CD4-positive, alpha-beta T cell (primary cell): ENCODE measurements at regions not wholly inside any gene's neighbourhood (a gene's known extent, or its start where the extent isn't known, plus 50 kb on each side); places are given as distances from the start of the nearest gene placed in this dataset.

ENCODE experiments used
- ATAC-seq: fragments of 200-7000 bp; cut with Tn5 transposase; one replicate; pipeline ENCODE4 v1.10.0; 2022; ENCODE audit warnings: mild to moderate bottlenecking; ENCODE audit not compliant: poor library complexity
- CTCF ChIA-PET: fragments of 350-600 bp; sonication (Branson Sonifier 250); formaldehyde crosslinking; loops from one replicate; lab custom pipeline; 2021; ENCODE audit warnings: antibody characterized with exemption, inconsistent platforms; lab: Charles Lee
- POLR2A ChIA-PET: fragments of 350-600 bp; sonication (Branson Sonifier 250); formaldehyde crosslinking; loops from one replicate; lab custom pipeline; 2021; ENCODE audit warnings: antibody characterized with exemption, inconsistent platforms; lab: Charles Lee
- DNase-seq, 14 experiments: peaks; one replicate each; pipeline ENCODE4 v3.0.0-alpha.2; 2013 to 2020; ENCODE audit warnings: mixed read lengths in 2 of 14
- H3K27ac ChIP-seq, 2 donors: one replicate each; pipeline versions ENCODE4 v1.5.1 to v1.7.0; 2013; ENCODE audit warnings: low read length in 2 of 2, low read depth in 1 of 2, mild to moderate bottlenecking in 1 of 2
- H3K27me3 ChIP-seq, 2 experiments: 1 replicate in 1 of 2; 2 replicates in 1 of 2; pipeline versions ENCODE4 v1.6.1 to v1.7.0; 2013; ENCODE audit warnings: low read length in 2 of 2, control low read depth in 1 of 2, mild to moderate bottlenecking in 1 of 2, moderate library complexity in 1 of 2; ENCODE audit not compliant: insufficient read depth in 2 of 2, control insufficient read depth in 1 of 2
- H3K36me3 ChIP-seq: one replicate; pipeline ENCODE4 v1.6.1; 2013; ENCODE audit warnings: low read length, control low read depth; ENCODE audit not compliant: insufficient read depth
- H3K4me1 ChIP-seq: one replicate; pipeline ENCODE4 v1.6.1; 2013; ENCODE audit warnings: low read length, control low read depth; ENCODE audit not compliant: insufficient read depth
- H3K4me3 ChIP-seq: one replicate; pipeline ENCODE4 v1.5.1; 2013; ENCODE audit warnings: mild to moderate bottlenecking, low read length, moderate library complexity
- H3K9me3 ChIP-seq, 2 experiments: 1 replicate in 1 of 2; 2 replicates in 1 of 2; pipeline versions ENCODE4 v1.6.1 to v1.7.0; 2013; ENCODE audit warnings: low read length in 2 of 2, mild to moderate bottlenecking in 2 of 2, control low read depth in 1 of 2, moderate library complexity in 1 of 2; ENCODE audit not compliant: control insufficient read depth in 1 of 2, insufficient read depth in 1 of 2
- H3K27ac Mint-ChIP-seq: one replicate; pipeline ENCODE4 v1.8.0; 2020; ENCODE audit warnings: mixed read lengths
- H3K27me3 Mint-ChIP-seq: one replicate; pipeline ENCODE4 v1.8.0; 2021; ENCODE audit warnings: mixed read lengths
- H3K36me3 Mint-ChIP-seq: one replicate; pipeline ENCODE4 v1.8.0; 2021; ENCODE audit warnings: low read depth, mixed read lengths
- H3K4me1 Mint-ChIP-seq: one replicate; pipeline ENCODE4 v1.8.0; 2021; ENCODE audit warnings: low read depth, mixed read lengths
- H3K4me3 Mint-ChIP-seq: one replicate; pipeline ENCODE4 v1.8.0; 2020; ENCODE audit warnings: mild to moderate bottlenecking, mixed read lengths
- H3K9me3 Mint-ChIP-seq: one replicate; pipeline ENCODE4 v1.8.0; 2020; ENCODE audit warnings: mixed read lengths
- intact Hi-C, 2 experiments: fragments of 100-400 bp; cut with DNase I in 1 of 2; cut with micrococcal nuclease in 1 of 2; formaldehyde crosslinking; loops; one replicate each; pipeline versions ENCODE4 v1.15.1 to v1.9.0; 2023 to 2025; cut with DNase I, micrococcal nuclease
- TF ChIP-seq, protein P1 (sequence below): fragments of 200-600 bp; IDR thresholded peaks from one replicate; pipeline ENCODE4 v1.8.0; 2022; ENCODE audit warnings: antibody characterized with exemption, mild to moderate bottlenecking

DNA sequence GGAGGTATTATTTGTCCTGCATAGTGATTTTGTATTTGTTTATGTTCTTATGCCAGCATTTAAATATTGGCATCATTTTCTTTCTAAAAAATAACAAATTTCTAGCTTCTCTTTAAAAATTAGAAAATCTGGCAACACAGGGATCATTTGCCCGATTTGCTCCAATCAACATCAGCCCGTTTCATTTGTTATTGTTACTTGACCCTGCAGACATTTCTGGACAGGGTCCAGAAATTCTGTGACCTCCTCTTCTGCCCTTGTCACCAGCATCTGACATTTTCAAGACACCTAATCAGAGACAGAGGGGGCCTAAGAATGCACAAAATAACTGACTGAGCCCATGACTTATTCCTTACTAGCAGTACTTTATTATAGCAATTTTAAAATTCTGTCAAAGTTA is 253.3 kb downstream of the MREG start:
- H3K4me3 ChIP-seq: no peak overlapping the region
- ChIA-PET POLR2A (no interaction called here), CTCF (no interaction called here)
- peaks cover 8% of the 10 kb centered on the region for H3K27me3 Mint-ChIP-seq
- H3K4me1 Mint-ChIP-seq: no peaks in the 10 kb centered on the region
- no peaks in the 10 kb centered on the region for H3K4me1 ChIP-seq
- no peak overlapping the region for H3K27ac ChIP-seq
- DNase-seq: no peak
- no peaks in the 10 kb centered on the region for H3K36me3 ChIP-seq
- TF ChIP-seq, protein P1, sequence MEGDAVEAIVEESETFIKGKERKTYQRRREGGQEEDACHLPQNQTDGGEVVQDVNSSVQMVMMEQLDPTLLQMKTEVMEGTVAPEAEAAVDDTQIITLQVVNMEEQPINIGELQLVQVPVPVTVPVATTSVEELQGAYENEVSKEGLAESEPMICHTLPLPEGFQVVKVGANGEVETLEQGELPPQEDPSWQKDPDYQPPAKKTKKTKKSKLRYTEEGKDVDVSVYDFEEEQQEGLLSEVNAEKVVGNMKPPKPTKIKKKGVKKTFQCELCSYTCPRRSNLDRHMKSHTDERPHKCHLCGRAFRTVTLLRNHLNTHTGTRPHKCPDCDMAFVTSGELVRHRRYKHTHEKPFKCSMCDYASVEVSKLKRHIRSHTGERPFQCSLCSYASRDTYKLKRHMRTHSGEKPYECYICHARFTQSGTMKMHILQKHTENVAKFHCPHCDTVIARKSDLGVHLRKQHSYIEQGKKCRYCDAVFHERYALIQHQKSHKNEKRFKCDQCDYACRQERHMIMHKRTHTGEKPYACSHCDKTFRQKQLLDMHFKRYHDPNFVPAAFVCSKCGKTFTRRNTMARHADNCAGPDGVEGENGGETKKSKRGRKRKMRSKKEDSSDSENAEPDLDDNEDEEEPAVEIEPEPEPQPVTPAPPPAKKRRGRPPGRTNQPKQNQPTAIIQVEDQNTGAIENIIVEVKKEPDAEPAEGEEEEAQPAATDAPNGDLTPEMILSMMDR: no peak
- intact Hi-C loops: no loop called here
- no peak overlapping the region for H3K4me3 Mint-ChIP-seq
- no peaks in the 10 kb centered on the region for H3K9me3 Mint-ChIP-seq
- H3K27me3 ChIP-seq: peaks cover 0 to 2% of the 10 kb centered on the region in 2 experiments
- no peak overlapping the region for H3K27ac Mint-ChIP-seq
- peaks cover 0 to 2% of the 10 kb centered on the region in 2 experiments for H3K9me3 ChIP-seq
- ATAC-seq: no peak
- no peaks in the 10 kb centered on the region for H3K36me3 Mint-ChIP-seq

DNA sequence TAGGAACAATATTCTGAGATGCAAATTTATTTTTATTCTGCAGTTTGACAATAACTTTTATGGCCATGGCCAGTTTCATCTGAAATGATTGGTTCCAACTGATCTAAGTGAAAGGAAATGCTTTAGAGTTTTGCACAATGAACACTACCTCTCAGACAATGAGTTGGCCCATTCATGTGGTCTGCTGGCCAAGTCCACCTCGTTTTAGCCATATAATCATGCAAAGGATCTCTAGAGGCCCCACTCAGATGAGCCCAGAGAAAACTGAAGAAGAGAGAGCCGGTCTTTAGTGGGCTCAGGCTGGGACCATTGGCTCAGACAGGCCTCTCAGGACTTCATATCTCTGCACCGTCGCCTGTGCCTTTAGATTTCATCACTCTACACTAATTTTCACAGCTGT is 254.7 kb downstream of the MREG start:
- H3K27ac ChIP-seq: no peak overlapping the region
- DNase-seq: no peak
- H3K9me3 Mint-ChIP-seq: no peaks in the 10 kb centered on the region
- intact Hi-C loops: no loop called here
- ChIA-PET POLR2A (no interaction called here), CTCF (no interaction called here)
- H3K4me1 ChIP-seq: no peaks in the 10 kb centered on the region
- H3K36me3 ChIP-seq: no peaks in the 10 kb centered on the region
- H3K4me1 Mint-ChIP-seq: no peaks in the 10 kb centered on the region
- H3K36me3 Mint-ChIP-seq: no peaks in the 10 kb centered on the region
- TF ChIP-seq, protein P1: no peak
- no peak overlapping the region for H3K27ac Mint-ChIP-seq
- peaks cover 7% of the 10 kb centered on the region for H3K27me3 Mint-ChIP-seq
- peaks cover 0 to 2% of the 10 kb centered on the region in 2 experiments for H3K27me3 ChIP-seq
- no peak for ATAC-seq
- no peak overlapping the region for H3K4me3 Mint-ChIP-seq
- peaks cover 0 to 3% of the 10 kb centered on the region in 2 experiments for H3K9me3 ChIP-seq
- no peak overlapping the region for H3K4me3 ChIP-seq

DNA sequence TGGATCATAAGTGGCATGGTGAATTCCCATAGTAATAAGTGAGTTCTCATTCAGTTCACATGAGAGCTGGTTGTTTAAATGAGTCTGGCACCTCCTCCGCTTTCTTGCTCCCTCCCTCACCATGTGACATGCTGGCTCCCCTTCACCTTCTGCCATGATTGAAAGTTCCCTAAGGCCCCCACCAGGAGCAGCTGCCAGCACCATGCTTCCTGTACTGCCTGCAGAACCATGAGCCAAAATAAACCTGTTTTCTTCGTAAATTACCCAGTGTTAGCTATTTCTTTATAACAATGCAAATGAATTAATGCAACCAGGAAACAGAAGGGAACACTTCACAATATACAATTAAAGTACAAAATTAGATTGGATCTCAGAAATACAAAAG is 257.0 kb downstream of the MREG start:
- no peak overlapping the region for H3K27ac ChIP-seq
- no peak overlapping the region for H3K27ac Mint-ChIP-seq
- no peak overlapping the region for H3K4me3 Mint-ChIP-seq
- H3K36me3 Mint-ChIP-seq: no peaks in the 10 kb centered on the region
- H3K36me3 ChIP-seq: no peaks in the 10 kb centered on the region
- no peaks in the 10 kb centered on the region for H3K4me1 ChIP-seq
- no peaks in the 10 kb centered on the region for H3K9me3 Mint-ChIP-seq
- ATAC-seq (no peak), DNase-seq (no peak)
- CTCF ChIA-PET: no interaction called here
- H3K9me3 ChIP-seq: peaks cover 0 to 3% of the 10 kb centered on the region in 2 experiments
- TF ChIP-seq, protein P1: no peak
- POLR2A ChIA-PET: no interaction called here
- no peak overlapping the region for H3K4me3 ChIP-seq
- H3K27me3 Mint-ChIP-seq: peaks cover 7% of the 10 kb centered on the region
- H3K27me3 ChIP-seq: peaks cover 0 to 7% of the 10 kb centered on the region in 2 experiments
- intact Hi-C loops: no loop called here
- peaks cover 2% of the 10 kb centered on the region for H3K4me1 Mint-ChIP-seq
